ENCODE measurements at regions not wholly inside any gene's neighbourhood (a gene's known extent, or its start where the extent isn't known, plus 50 kb on each side); places are given as distances from the start of the nearest gene placed in this dataset.
A peak's percentile ranks its signal among the peaks of the same experiment; 100 is the strongest.

DNA sequence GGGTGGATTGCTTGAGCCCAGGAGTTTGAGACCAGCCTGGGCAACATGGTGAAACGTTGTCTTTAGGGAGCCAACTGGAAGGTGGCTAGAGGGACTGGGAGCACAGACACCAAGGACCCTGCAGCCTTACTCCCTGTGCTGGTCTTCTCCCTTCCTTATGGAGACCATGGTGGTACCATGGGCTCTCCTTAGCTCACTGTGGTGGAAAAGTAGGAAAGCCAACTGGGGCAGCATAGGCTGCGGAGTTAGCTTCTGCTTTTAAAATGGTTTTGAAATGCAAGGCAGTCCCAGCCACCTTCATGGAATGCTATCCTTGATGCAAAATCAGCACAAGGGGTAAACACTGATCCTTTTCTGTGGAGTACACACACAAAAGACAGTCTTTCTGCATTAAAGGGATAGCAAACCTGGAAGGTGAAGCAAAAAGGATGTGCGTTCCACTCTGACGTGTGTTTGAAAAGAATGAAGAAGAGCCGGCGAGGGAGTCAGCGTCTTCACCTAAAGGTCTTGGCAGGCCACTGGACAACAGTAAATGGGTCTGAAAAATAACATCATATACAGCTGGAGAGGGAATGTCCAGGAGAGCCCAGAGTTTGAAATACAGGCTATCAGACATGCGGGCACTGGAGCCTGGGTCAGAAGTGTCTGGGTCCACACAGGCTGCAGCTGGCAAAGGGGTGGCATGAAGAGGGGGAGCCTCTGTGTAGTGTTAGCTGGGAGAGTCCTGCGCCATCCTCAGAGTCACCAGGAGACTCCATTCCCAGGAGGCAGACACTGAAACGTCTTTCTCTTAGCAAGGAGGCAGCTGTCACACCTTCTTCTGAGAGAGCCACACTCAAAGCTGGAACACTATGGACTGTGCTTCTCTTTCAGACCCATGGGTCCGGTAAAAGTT lies 58.5 kb downstream of the GPR6 start:
- H3K27me3 ChIP-seq (ENCODE audit: control insufficient read depth, insufficient read depth, low read length), result 0 out of 2 replicates have a peak, but pooled peaks cover 2% of the 10 kb centered on the region
- no peak for DNase-seq (ENCODE audit: low read depth)
- POLR2A ChIA-PET, result no interaction called here
- H3K4me3 ChIP-seq (ENCODE audit: low read depth, low read length), result no peak overlapping the region
- CTCF ChIA-PET, result interaction anchor here (0.8 to 11.9 kb wide), 10 partner anchors 10 to 521 kb away, joined by 3 to 314 read pairs (median 6); no protein-coding TSS in a partner anchor
- TF ChIP-seq CTCF (IDR thresholded peaks at IDR 0.05; ENCODE audit: insufficient read depth, low read depth, low read length), result no peak
- H3K36me3 ChIP-seq (ENCODE audit: control insufficient read depth, insufficient read depth, low read length), result no peaks in the 10 kb centered on the region

- no peak for TF ChIP-seq CTCF (IDR thresholded peaks at IDR 0.05; ENCODE audit: insufficient read depth, low read depth, low read length)
- H3K27me3 ChIP-seq (ENCODE audit: control insufficient read depth, insufficient read depth, low read length), result 0 out of 2 replicates have a peak, but pooled peaks cover 2% of the 10 kb centered on the region
- no peak for DNase-seq (ENCODE audit: low read depth)
- H3K36me3 ChIP-seq (ENCODE audit: control insufficient read depth, insufficient read depth, low read length), result no peaks in the 10 kb centered on the region
- POLR2A ChIA-PET, result no interaction called here
- CTCF ChIA-PET, result interaction anchor here (0.8 to 11.9 kb wide), 10 partner anchors 11 to 441 kb away, joined by 3 to 314 read pairs (median 6); no protein-coding TSS in a partner anchor
- no peak overlapping the region for H3K4me3 ChIP-seq (ENCODE audit: low read depth, low read length)
Measured at GRCh38 chr6:110037726-110038295, 59.7 kb downstream of the GPR6 start.

DNA sequence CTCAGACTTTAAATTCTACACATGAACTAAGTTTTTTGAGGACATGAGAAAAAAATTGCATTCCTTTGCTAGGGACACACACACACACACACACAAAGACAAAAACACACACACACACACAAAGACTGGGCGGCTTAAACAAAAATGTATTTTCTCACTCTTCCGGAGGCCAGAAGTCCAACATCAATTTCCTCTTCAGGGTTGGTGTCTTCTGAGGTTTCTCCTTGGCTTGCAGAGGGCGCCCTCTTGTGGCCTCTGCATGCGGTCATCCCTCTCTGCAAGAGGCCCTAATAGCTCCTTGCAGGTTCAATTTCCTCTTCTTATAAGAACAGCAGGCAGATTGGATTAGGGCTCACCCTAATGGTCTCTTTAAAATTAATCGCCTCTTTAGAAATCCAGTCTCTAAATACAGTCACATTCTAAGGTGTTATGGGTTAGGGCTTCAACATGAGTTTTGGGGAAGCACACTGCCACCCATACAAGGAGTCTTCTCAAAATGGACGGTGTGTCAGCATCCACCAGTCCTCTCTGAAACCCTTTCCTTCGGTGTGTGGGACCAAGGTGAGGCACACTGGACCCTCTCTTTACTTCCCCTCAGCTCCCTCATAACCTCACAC lies 61.4 kb downstream of the GPR6 start:
- POLR2A ChIA-PET, result interaction anchor here (0.8 to 1.0 kb wide), 2 partner anchors 334 to 564 kb away, joined by 3 to 6 read pairs; no protein-coding TSS in a partner anchor
- peak overlapping the region; percentile 36 for H3K4me3 ChIP-seq (ENCODE audit: low read depth, low read length)
- peak; percentile 93 for TF ChIP-seq CTCF (IDR thresholded peaks at IDR 0.05; ENCODE audit: insufficient read depth, low read depth, low read length)

GRCh38 chr6:110039981-110040383 lies 61.9 kb downstream of the GPR6 start:
- no peak for DNase-seq (ENCODE audit: low read depth)
- POLR2A ChIA-PET, result interaction anchor here (0.8 to 1.0 kb wide), 2 partner anchors 335 to 565 kb away, joined by 3 to 6 read pairs; no protein-coding TSS in a partner anchor
- TF ChIP-seq CTCF (IDR thresholded peaks at IDR 0.05; ENCODE audit: insufficient read depth, low read depth, low read length), result peak; percentile 57
- CTCF ChIA-PET, result interaction anchor here (0.6 to 11.9 kb wide), 56 partner anchors 8 to 521 kb away, joined by 3 to 314 read pairs (median 5); partner anchors contain the start of genes AK9, CDC40 and FIG4
- Histone ChIP-seq H3K36me3 (ENCODE audit: control insufficient read depth, insufficient read depth, low read length) (no peaks in the 10 kb centered on the region), H3K27me3 (ENCODE audit: control insufficient read depth, insufficient read depth, low read length) (0 out of 2 replicates have a peak, but pooled peaks cover 2% of the 10 kb centered on the region), H3K4me3 (ENCODE audit: low read depth, low read length) (peak overlapping the region; percentile 36)

More for the DNA sequence above, 61.4 kb downstream of the GPR6 start:
- DNase-seq (ENCODE audit: low read depth), result peak; percentile 46
- 0 out of 2 replicates have a peak, but pooled peaks cover 2% of the 10 kb centered on the region for H3K27me3 ChIP-seq (ENCODE audit: control insufficient read depth, insufficient read depth, low read length)
- H3K36me3 ChIP-seq (ENCODE audit: control insufficient read depth, insufficient read depth, low read length), result no peaks in the 10 kb centered on the region
- CTCF ChIA-PET, result interaction anchor here (0.6 to 11.9 kb wide), 58 partner anchors 8 to 521 kb away, joined by 3 to 314 read pairs (median 5); partner anchors contain the start of genes AK9, CDC40 and FIG4

All from BJ (cell line).